LNCAP (cell line): ENCODE measurements at regions not wholly inside any gene's neighbourhood (a gene's known extent, or its start where the extent isn't known, plus 50 kb on each side); places are given as distances from the start of the nearest gene placed in this dataset.

Source experiments
- TF ChIP-seq, protein P1 (sequence below): fragments of 450-650 bp; IDR thresholded peaks from 2 replicates; pipeline ENCODE4 v1.5.1; 2017; ENCODE audit warnings: mild to moderate bottlenecking

DNA sequence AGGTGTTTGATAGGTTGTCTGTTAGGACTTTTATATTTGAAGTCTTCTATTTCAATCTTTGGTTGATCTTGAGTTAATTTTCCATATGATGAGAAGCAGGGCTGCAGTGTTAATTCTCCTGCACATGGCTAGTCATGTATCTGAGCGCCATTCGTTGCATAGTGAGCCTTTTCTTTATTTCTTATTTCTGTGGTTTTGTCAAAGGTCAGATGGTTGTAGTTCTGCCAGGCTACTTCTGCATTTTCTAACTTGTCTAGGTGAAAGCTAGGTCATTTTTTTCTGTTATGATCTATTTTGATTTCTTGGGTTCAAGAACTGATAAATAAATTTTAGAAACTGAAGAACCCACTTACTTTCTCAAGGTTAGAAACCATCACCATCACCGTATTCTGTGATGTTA is 56.7 kb downstream of the CCDC74A start:
- TF ChIP-seq, protein P1, sequence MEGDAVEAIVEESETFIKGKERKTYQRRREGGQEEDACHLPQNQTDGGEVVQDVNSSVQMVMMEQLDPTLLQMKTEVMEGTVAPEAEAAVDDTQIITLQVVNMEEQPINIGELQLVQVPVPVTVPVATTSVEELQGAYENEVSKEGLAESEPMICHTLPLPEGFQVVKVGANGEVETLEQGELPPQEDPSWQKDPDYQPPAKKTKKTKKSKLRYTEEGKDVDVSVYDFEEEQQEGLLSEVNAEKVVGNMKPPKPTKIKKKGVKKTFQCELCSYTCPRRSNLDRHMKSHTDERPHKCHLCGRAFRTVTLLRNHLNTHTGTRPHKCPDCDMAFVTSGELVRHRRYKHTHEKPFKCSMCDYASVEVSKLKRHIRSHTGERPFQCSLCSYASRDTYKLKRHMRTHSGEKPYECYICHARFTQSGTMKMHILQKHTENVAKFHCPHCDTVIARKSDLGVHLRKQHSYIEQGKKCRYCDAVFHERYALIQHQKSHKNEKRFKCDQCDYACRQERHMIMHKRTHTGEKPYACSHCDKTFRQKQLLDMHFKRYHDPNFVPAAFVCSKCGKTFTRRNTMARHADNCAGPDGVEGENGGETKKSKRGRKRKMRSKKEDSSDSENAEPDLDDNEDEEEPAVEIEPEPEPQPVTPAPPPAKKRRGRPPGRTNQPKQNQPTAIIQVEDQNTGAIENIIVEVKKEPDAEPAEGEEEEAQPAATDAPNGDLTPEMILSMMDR: no peak

DNA sequence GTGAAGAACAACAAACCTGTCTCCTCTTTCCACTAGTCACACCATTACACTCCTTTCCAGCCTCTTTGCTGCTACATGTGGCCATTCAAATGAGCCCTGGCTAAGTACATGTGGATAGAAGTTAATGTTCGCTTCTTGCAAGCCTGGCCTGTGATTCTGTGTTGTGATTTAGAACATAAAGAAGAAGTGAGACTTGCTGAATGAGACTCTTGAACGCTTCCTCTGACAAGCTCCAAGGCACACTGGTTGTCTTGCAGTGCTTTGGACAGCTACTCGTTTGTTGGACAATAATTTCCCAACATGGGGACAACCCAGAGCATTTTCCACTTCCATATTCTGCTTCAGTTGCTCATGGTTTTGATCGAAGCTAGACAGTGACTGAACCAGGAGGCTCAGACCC is 57.3 kb downstream of the CCDC74A start:
- TF ChIP-seq, protein P1: no peak

DNA sequence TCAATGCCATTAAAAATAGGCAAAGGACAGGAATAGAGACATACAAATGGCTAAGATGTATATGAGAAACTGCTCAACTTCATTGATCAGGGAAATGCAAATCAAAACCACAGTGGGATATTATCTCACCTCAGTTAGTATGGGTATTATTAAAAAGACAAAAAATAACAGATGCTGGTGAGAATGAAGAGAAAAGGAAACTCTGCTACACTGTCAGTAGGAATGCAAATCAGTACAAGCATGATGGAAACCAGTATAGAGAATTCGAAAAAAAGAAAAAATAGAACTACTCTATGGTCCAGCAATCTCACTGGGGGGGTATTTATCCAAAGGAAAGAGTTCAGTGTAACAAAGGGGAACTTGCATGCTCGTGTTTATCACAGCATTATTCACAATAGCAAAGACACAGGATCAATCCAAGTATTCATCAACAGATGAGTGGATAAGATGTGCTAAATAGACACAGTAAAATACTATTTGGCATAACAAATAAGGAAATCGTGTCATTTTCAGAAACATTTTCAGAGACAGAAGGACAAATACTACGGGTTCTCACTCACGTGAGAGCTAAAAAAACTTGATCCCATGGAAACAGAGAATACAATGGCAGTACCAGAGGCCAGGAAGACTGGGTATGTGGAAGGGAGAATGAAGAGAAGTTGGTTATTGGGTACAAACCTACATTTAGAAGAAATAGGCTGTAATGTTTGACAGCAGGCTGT is 60.6 kb downstream of the CCDC74A start:
- TF ChIP-seq, protein P1: no peak

DNA sequence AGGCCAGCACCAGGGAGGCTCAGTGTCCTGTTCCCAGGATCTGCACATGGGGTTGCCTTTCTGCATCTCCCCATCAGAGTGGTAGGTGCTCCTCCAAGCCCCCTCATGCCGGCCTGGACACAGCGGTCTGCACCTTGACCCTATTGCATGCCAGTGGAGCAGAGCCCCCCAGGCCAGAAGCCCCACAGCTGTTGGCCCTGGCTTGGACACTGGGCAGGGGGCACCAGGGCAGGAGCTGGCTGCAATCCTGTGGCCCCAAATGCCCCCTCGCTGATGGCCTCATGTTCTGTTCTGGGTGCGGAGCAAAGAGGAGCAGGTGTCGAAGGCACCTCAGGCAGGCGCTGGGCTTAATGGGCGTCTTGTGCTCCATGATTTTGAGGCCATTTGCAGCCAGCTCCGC is 62.7 kb downstream of the CCDC74A start:
- TF ChIP-seq, protein P1: no peak

DNA sequence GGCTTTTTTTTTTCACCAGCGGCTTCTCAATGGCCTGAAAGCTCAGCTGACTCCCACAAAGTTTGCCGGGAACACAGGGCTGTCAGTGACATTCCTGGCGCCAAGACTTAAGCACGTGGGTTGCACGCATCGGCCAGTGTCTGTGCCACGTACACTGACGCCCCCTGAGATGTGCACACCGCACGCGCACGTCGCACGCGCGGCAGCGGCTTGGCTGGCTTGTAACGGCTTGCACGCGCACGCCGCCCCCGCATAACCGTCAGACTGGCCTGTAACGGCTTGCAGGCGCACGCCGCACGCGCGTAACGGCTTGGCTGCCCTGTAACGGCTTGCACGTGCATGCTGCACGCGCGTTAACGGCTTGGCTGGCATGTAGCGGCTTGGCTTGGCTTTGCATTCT is 63.2 kb downstream of the CCDC74A start:
- TF ChIP-seq, protein P1: no peak

DNA sequence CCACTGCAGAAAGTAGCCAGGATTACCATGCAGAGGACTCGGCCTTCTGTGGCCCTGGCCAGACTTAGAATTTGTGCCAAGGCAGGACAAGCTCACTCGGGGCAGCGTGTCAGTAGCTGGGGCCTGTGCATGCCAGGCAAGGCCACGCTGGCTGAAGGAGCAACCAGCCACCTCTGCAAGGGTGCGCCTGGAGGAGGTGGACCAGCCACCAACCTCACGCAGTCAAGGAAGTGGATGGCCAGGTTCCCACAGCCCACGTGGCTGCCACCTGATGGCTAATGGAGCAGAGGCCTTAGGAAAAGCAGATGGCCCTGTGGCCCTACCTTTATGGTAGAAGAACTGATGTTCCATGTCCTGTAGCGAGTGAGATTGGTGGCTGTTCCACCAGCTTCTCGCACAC is 107.9 kb downstream of the CCDC74A start:
- TF ChIP-seq, protein P1: no peak

DNA sequence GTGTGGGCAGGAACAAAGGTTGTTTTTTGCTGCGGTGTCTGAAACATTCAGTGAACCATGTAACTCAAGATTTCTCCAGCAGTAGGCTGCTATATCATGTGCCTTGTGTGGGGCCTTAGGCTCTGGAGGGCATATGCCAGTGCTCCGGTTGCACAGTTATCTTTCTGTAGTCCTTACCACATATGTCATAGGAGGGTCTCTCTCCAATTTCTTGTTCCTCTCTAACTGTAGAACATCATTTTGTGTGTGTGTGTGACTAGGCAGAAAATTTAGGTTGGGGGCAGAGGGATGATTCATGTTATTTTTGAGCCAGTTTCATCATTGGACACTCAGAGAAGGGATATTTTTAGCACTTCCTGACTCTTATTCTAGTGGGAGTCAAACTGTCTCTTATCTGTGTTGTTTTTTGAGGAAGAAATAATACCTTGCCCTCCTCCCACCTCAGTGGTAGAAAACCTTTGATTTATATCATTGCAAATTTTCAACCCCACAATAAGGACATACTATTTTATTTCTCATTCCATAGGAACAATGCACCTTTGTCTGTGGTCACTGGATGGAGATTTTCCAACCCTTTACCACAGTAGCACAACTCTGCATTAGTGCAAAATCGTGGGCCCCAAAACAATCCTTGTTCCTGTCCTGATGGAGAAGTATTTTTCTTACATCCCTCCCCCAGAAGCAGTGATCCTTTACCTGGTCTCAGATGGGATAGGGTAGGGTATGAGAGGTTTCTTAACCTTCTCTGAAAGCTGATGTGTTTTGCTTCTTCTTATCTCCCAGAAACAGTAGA is 113.9 kb downstream of the CCDC74A start:
- TF ChIP-seq, protein P1: no peak
